Adrenal gland (tissue), 9 donors: ENCODE measurements at regions not wholly inside any gene's neighbourhood (a gene's known extent, or its start where the extent isn't known, plus 50 kb on each side); places are given as distances from the start of the nearest gene placed in this dataset.

Experiments
- DNase-seq, 7 donors: peaks; one replicate each; pipeline ENCODE4 v3.0.0-alpha.2; 2019 to 2020
- H3K27ac ChIP-seq, 5 donors: fragments of 200-600 bp; sonication (generic) in 4 of 5; 1 replicate in 3 of 5; 2 replicates in 2 of 5; pipeline versions ENCODE4 v1.5.1 to v1.8.0; 2016 to 2020; ENCODE audit warnings: mild to moderate bottlenecking in 1 of 5
- H3K27me3 ChIP-seq: fragments of 200-600 bp; 2 replicates; pipeline ENCODE4 v1.8.0; 2021
- H3K36me3 ChIP-seq, 2 donors: fragments of 200-600 bp; replicated peaks in 1 of 2; 1 replicate in 1 of 2; 2 replicates in 1 of 2; pipeline versions ENCODE4 v1.5.1 to v1.8.0; 2018 to 2022
- H3K4me1 ChIP-seq, 2 donors: fragments of 200-600 bp; replicated peaks in 1 of 2; 1 replicate in 1 of 2; 2 replicates in 1 of 2; pipeline versions ENCODE4 v1.5.1 to v1.8.0; 2018 to 2021
- H3K4me3 ChIP-seq, 4 donors: fragments of 200-600 bp; sonication (generic) in 3 of 4; one replicate each; pipeline ENCODE4 v1.5.1; 2016 to 2018
- H3K9me3 ChIP-seq, 3 donors: fragments of 200-600 bp; sonication (generic) in 1 of 3; replicated peaks in 1 of 3; 1 replicate in 2 of 3; 2 replicates in 1 of 3; pipeline versions ENCODE4 v1.5.1 to v1.8.0; 2016 to 2021
- CTCF ChIP-seq, 6 experiments: fragments of 450-650 bp in 4 of 6; fragments of 200-600 bp in 2 of 6; sonication (generic) in 1 of 6; IDR thresholded peaks; 1 replicate in 5 of 6; 2 replicates in 1 of 6; pipeline versions ENCODE4 v1.5.1 to v1.8.0; 2016 to 2021; ENCODE audit warnings: antibody characterized with exemption in 6 of 6, mild to moderate bottlenecking in 2 of 6, moderate library complexity in 1 of 6
- POLR2A ChIP-seq, 2 donors: fragments of 450-650 bp; IDR thresholded peaks; one replicate each; pipeline ENCODE4 v1.6.1; 2017; ENCODE audit warnings: antibody characterized with exemption in 2 of 2, mild to moderate bottlenecking in 2 of 2, moderate library complexity in 1 of 2
- WGBS, 4 donors: extraction: QIAGEN DNeasy Blood & Tissue Kit in 2 of 4; methylation state at CpG; one replicate each; pipeline versions ENCODE4 v1.1.5 to v1.1.7; 2013 to 2017; 5-methylcytosine and 5-hydroxymethylcytosine counted together
- intact Hi-C, 2 donors: fragments of 100-400 bp; cut with DNase I; formaldehyde crosslinking; loops; one replicate each; pipeline versions ENCODE4 v1.14.1 to v1.15.0; 2022 to 2023
- donor health status: healthy with polysubstance abuse.
- donor health status: Bipolar disorder and iron deficiency.
- donor health status: DM: yes; HTN: yes; CAD: no.
- donor health status: DM: no; HTN: no; CAD: no.
- donor health status: DM: no; HTN: no; CAD: no.

- 32 to 41% (median 38%) methylated on average over 4 of the region's 4 CpGs for WGBS, 4 donors
- TF ChIP-seq POLR2A (IDR thresholded peaks at IDR 0.05) (no peak), CTCF (IDR thresholded peaks at IDR 0.05) (no peak)
- no peaks in the 10 kb centered on the region for H3K9me3 ChIP-seq
- no peaks in the 10 kb centered on the region for H3K27me3 ChIP-seq
- H3K4me3 ChIP-seq, result no peak overlapping the region
- H3K27ac ChIP-seq, result no peak overlapping the region
- no peaks in the 10 kb centered on the region for H3K4me1 ChIP-seq
- intact Hi-C loops, result no loop called here
- no peaks in the 10 kb centered on the region for H3K36me3 ChIP-seq
- DNase-seq, result no peak
Measured at GRCh38 chr11:36874291-36874690, 276.3 kb upstream of the RAG2 start.

- H3K9me3 ChIP-seq, result no peaks in the 10 kb centered on the region
Measured at GRCh38 chr11:36870361-36870760, 272.3 kb upstream of the RAG2 start.

GRCh38 chr11:36868380-36868779 lies 270.3 kb upstream of the RAG2 start:
- no peak overlapping the region for H3K27ac ChIP-seq
- H3K27me3 ChIP-seq, result no peaks in the 10 kb centered on the region
- no peak overlapping the region for H3K4me3 ChIP-seq
- intact Hi-C loops, result no loop called here
- no peak for DNase-seq
- H3K9me3 ChIP-seq, result no peaks in the 10 kb centered on the region
- H3K36me3 ChIP-seq, result no peaks in the 10 kb centered on the region
- no peaks in the 10 kb centered on the region for H3K4me1 ChIP-seq
- no peak for TF ChIP-seq POLR2A (IDR thresholded peaks at IDR 0.05)
- TF ChIP-seq CTCF (IDR thresholded peaks at IDR 0.05), result no peak
- WGBS, 4 donors, result 66 to 79% (median 75%) methylated on average over 5 of the region's 5 CpGs

More at GRCh38 chr11:36870361-36870760, 272.3 kb upstream of the RAG2 start:
- intact Hi-C loops, result no loop called here
- Histone ChIP-seq H3K4me1 (no peaks in the 10 kb centered on the region), H3K4me3 (no peak overlapping the region), H3K27ac (no peak overlapping the region), H3K27me3 (no peaks in the 10 kb centered on the region), H3K36me3 (no peaks in the 10 kb centered on the region)
- WGBS, 4 donors, result 81 to 83% (median 82%) methylated on average over 3 of the region's 3 CpGs
- TF ChIP-seq CTCF (IDR thresholded peaks at IDR 0.05) (no peak), POLR2A (IDR thresholded peaks at IDR 0.05) (no peak)
- DNase-seq, result no peak

- no peak overlapping the region for H3K4me3 ChIP-seq
- intact Hi-C loops, result no loop called here
- WGBS, 4 donors, result 61 to 76% (median 63%) methylated on average over 1 of the region's 1 CpG
- DNase-seq, result no peak
- H3K27ac ChIP-seq, result no peak overlapping the region
- H3K27me3 ChIP-seq, result no peaks in the 10 kb centered on the region
- H3K36me3 ChIP-seq, result no peaks in the 10 kb centered on the region
- H3K9me3 ChIP-seq, result no peaks in the 10 kb centered on the region
- no peaks in the 10 kb centered on the region for H3K4me1 ChIP-seq
- no peak for TF ChIP-seq POLR2A (IDR thresholded peaks at IDR 0.05)
- TF ChIP-seq CTCF (IDR thresholded peaks at IDR 0.05), result no peak
Measured at GRCh38 chr11:36865846-36866245, 267.8 kb upstream of the RAG2 start.
